Mesenchymal stem cell (in vitro differentiated cells and primary cell): ENCODE measurements at regions not wholly inside any gene's neighbourhood (a gene's known extent, or its start where the extent isn't known, plus 50 kb on each side); places are given as distances from the start of the nearest gene placed in this dataset.

Experiments used
- DNase-seq: peaks from one replicate; pipeline ENCODE4 v3.0.0-alpha.2; 2013
- H2AFZ ChIP-seq: one replicate; pipeline ENCODE4 v1.6.1; 2013; ENCODE audit warnings: low read depth, mild to moderate bottlenecking, control low read depth, inconsistent platforms, low read length, moderate library complexity
- H2AK5ac ChIP-seq: 2 replicates; pipeline ENCODE4 v1.6.1; 2013; ENCODE audit warnings: low read length, moderate library complexity, mild to moderate bottlenecking, inconsistent platforms; ENCODE audit not compliant: severe bottlenecking
- H2BK120ac ChIP-seq: one replicate; pipeline ENCODE4 v1.6.1; 2013; ENCODE audit warnings: low read depth, mild to moderate bottlenecking, inconsistent platforms, low read length, moderate library complexity
- H2BK12ac ChIP-seq, 2 experiments: one replicate each; pipeline ENCODE4 v1.6.1; 2013; ENCODE audit warnings: inconsistent platforms in 2 of 2, low read length in 2 of 2, mild to moderate bottlenecking in 2 of 2, moderate library complexity in 2 of 2, control low read depth in 1 of 2
- H2BK15ac ChIP-seq: one replicate; pipeline ENCODE4 v1.6.1; 2013; ENCODE audit warnings: mild to moderate bottlenecking, low read depth, inconsistent platforms; ENCODE audit not compliant: poor library complexity, severe bottlenecking
- H2BK5ac ChIP-seq: 2 replicates; pipeline ENCODE4 v1.6.1; 2013; ENCODE audit warnings: low read depth, mild to moderate bottlenecking, low read length, control low read depth, inconsistent platforms; ENCODE audit not compliant: poor library complexity, severe bottlenecking
- H3K14ac ChIP-seq, 2 experiments: one replicate each; pipeline ENCODE4 v1.6.1; 2013; ENCODE audit warnings: inconsistent platforms in 2 of 2, low read length in 2 of 2, control low read depth in 1 of 2, mild to moderate bottlenecking in 1 of 2, moderate library complexity in 1 of 2
- H3K18ac ChIP-seq, 2 experiments: one replicate each; pipeline ENCODE4 v1.6.1; 2013; ENCODE audit warnings: inconsistent platforms in 2 of 2, low read length in 2 of 2, control low read depth in 1 of 2, low read depth in 1 of 2, mild to moderate bottlenecking in 1 of 2
- H3K23ac ChIP-seq, 2 experiments: one replicate each; pipeline ENCODE4 v1.6.1; 2013; ENCODE audit warnings: inconsistent platforms in 2 of 2, low read length in 2 of 2, mild to moderate bottlenecking in 2 of 2, moderate library complexity in 2 of 2, control low read depth in 1 of 2
- H3K27ac ChIP-seq: 2 replicates; pipeline ENCODE4 v1.5.1; 2013; ENCODE audit warnings: mild to moderate bottlenecking, moderate library complexity, low read length, control low read depth, inconsistent platforms; ENCODE audit not compliant: poor library complexity, severe bottlenecking
- H3K27me3 ChIP-seq, 2 experiments: 2 replicates each; pipeline versions ENCODE4 v1.6.1 to v1.7.0; 2013; ENCODE audit warnings: low read length in 2 of 2, mild to moderate bottlenecking in 2 of 2, moderate library complexity in 2 of 2, control low read depth in 1 of 2, inconsistent platforms in 1 of 2; ENCODE audit not compliant: control insufficient read depth in 1 of 2, insufficient read depth in 1 of 2
- H3K36me3 ChIP-seq, 2 experiments: 2 replicates each; pipeline versions ENCODE4 v1.6.1 to v1.7.0; 2013; ENCODE audit warnings: low read length in 2 of 2, control low read depth in 1 of 2, inconsistent platforms in 1 of 2, low read depth in 1 of 2, mild to moderate bottlenecking in 1 of 2; ENCODE audit not compliant: insufficient read depth in 2 of 2, control insufficient read depth in 1 of 2
- H3K4ac ChIP-seq, 2 experiments: one replicate each; pipeline ENCODE4 v1.6.1; 2013; ENCODE audit warnings: inconsistent platforms in 2 of 2, low read length in 2 of 2, mild to moderate bottlenecking in 2 of 2, moderate library complexity in 2 of 2, control low read depth in 1 of 2, low read depth in 1 of 2
- H3K4me1 ChIP-seq: 2 replicates; pipeline ENCODE4 v1.6.1; 2013; ENCODE audit warnings: low read depth, low read length, control low read depth; ENCODE audit not compliant: control insufficient read depth, insufficient read depth
- H3K4me2 ChIP-seq: 2 replicates; pipeline ENCODE4 v1.6.1; 2013; ENCODE audit warnings: low read length, mild to moderate bottlenecking, inconsistent platforms; ENCODE audit not compliant: poor library complexity, severe bottlenecking
- H3K4me3 ChIP-seq, 2 experiments: 2 replicates each; pipeline versions ENCODE4 v1.5.1 to v1.7.0; 2013; ENCODE audit warnings: low read length in 2 of 2, mild to moderate bottlenecking in 2 of 2, control low read depth in 1 of 2, low read depth in 1 of 2; ENCODE audit not compliant: insufficient read depth in 1 of 2
- H3K79me1 ChIP-seq: replicated peaks from 2 replicates; pipeline ENCODE4 v1.6.1; 2013; ENCODE audit warnings: mild to moderate bottlenecking, control low read depth, low read length, inconsistent platforms; ENCODE audit not compliant: poor library complexity, severe bottlenecking
- H3K9ac ChIP-seq: 2 replicates; pipeline ENCODE4 v1.7.0; 2013; ENCODE audit warnings: mild to moderate bottlenecking, low read length, moderate library complexity
- H3K9me3 ChIP-seq: 2 replicates; pipeline ENCODE4 v1.7.0; 2013; ENCODE audit warnings: mild to moderate bottlenecking, low read length; ENCODE audit not compliant: control insufficient read depth
- H4K8ac ChIP-seq: one replicate; pipeline ENCODE4 v1.6.1; 2013; ENCODE audit warnings: inconsistent platforms, mild to moderate bottlenecking, low read length, moderate library complexity
- H4K91ac ChIP-seq: one replicate; pipeline ENCODE4 v1.6.1; 2013; ENCODE audit warnings: mild to moderate bottlenecking, low read length, inconsistent platforms
- WGBS: methylation state at CpG from one replicate; pipeline ENCODE4 v1.1.7; 2013; ENCODE audit warnings: mixed read lengths; 5-methylcytosine and 5-hydroxymethylcytosine counted together

DNA sequence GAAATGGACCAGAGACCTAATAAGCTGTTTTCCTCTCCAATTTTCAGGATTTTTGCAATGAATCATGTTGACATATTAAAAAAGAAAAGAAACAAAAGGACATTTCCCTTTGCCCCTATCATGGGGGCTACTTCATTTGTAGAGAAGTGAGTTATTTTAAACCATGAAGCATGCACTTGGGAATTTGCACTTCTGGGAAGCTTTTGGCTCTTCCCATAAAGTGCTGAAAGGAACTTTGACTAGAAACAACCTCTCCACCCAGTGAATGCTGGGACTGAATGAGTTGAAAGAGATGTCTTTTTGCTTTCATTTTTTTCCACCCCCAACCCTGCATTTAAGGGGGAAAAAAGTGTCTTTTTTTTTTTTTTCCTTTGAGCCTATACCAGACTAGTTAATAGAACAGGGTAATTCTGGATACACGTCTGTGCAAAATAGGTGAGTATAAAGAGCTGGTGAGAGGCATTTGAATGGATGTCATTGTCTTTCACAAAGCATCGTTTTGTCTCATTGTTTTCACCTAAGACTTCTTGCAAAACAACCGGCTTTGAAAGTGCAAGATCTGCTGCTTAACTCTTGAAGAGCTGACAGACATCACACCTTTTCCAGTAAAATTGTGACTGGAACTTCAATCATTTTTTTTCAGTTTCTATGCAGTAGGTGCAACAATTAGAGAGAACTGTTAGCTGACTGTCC, 138.7 kb upstream of the BACH2 start:
- Histone ChIP-seq H2AK5ac (no peak overlapping the region), H4K91ac (no peak overlapping the region), H3K4me3 (no peak overlapping the region), H3K27ac (no peak overlapping the region), H2BK15ac (no peak overlapping the region), H3K23ac (no peak overlapping the region), H3K27me3 (peaks cover 7 to 9% of the 10 kb centered on the region in 2 experiments), H3K9me3 (peaks cover 6% of the 10 kb centered on the region), H2BK5ac (no peak overlapping the region), H3K14ac (no peak overlapping the region), H3K4ac (no peak overlapping the region), H3K4me2 (no peak overlapping the region), H2BK120ac (no peak overlapping the region), H3K4me1 (no peaks in the 10 kb centered on the region), H3K36me3 (no peaks in the 10 kb centered on the region), H3K9ac (no peak overlapping the region), H3K79me1 (no peaks in the 10 kb centered on the region), H2AFZ (no peak overlapping the region), H3K18ac (no peak overlapping the region), H2BK12ac (no peak overlapping the region), H4K8ac (no peak overlapping the region)
- DNase-seq: no peak
- WGBS: 32% methylated on average over 2 of the region's 3 CpGs

DNA sequence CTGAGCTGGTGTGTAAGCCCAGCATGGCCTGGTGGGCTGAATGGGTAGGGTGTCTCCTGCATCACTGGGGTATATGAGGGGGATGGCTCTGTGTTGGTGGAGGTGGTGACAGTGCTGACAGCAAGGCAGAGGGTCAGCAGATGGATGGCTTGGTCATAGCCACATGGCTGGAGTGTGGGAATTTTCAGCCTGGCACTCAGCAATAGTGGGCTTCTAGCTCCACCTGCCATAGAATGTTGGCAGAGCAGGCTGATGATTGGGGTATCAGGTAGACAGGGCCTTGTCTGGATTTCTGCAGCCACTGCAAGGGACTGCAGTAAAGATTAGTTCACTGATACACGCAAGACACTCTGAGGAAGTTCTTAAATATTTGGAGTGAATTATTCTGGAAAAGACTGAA, 137.5 kb upstream of the BACH2 start:
- no peak overlapping the region for H2AFZ ChIP-seq
- H4K91ac ChIP-seq: no peak overlapping the region
- H3K27me3 ChIP-seq: peaks cover 6 to 7% of the 10 kb centered on the region in 2 experiments
- H3K18ac ChIP-seq: no peak overlapping the region
- no peaks in the 10 kb centered on the region for H3K79me1 ChIP-seq
- no peak overlapping the region for H2BK15ac ChIP-seq
- H3K9me3 ChIP-seq: peaks cover 15% of the 10 kb centered on the region
- H3K36me3 ChIP-seq: no peaks in the 10 kb centered on the region
- H3K4ac ChIP-seq: no peak overlapping the region
- no peaks in the 10 kb centered on the region for H3K4me1 ChIP-seq
- H3K14ac ChIP-seq: no peak overlapping the region
- no peak overlapping the region for H2BK12ac ChIP-seq
- H2BK5ac ChIP-seq: no peak overlapping the region
- no peak overlapping the region for H2AK5ac ChIP-seq
- peak; percentile 3 for DNase-seq
- no peak overlapping the region for H3K4me3 ChIP-seq
- H3K9ac ChIP-seq: no peak overlapping the region
- no peak overlapping the region for H4K8ac ChIP-seq
- H3K27ac ChIP-seq: no peak overlapping the region
- whole genome bisulfite sequencing: 89% methylated on average over 1 of the region's 1 CpG
- H2BK120ac ChIP-seq: no peak overlapping the region
- H3K23ac ChIP-seq: no peak overlapping the region
- no peak overlapping the region for H3K4me2 ChIP-seq

DNA sequence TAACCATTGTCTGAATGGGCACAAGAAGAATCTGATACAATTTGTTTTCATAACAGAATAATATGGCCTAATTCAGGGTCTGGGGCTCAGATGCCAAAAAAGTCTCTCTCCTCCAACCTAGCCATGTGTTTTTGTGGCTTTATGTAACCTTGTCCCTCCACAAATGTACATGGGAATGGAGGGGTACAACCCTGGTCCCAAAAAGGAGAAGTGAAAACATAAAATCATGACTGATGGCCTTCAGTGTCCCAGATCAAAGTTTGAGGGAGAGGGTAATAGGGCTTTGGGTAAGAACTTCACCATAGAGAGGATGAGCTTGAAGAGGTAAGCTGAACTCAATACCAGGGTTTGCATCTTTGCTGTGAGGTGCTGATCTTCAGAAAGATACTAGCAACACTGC, 136.3 kb upstream of the BACH2 start:
- no peak overlapping the region for H3K4me2 ChIP-seq
- H3K36me3 ChIP-seq: no peaks in the 10 kb centered on the region
- H3K79me1 ChIP-seq: no peaks in the 10 kb centered on the region
- no peak overlapping the region for H2BK12ac ChIP-seq
- no peak overlapping the region for H3K4me3 ChIP-seq
- no peaks in the 10 kb centered on the region for H3K27me3 ChIP-seq
- no peak overlapping the region for H2BK120ac ChIP-seq
- no peak overlapping the region for H4K91ac ChIP-seq
- no peak overlapping the region for H3K9ac ChIP-seq
- no peaks in the 10 kb centered on the region for H3K4me1 ChIP-seq
- H3K18ac ChIP-seq: no peak overlapping the region
- no peak for DNase-seq
- H3K4ac ChIP-seq: no peak overlapping the region
- H2AK5ac ChIP-seq: no peak overlapping the region
- H3K27ac ChIP-seq: no peak overlapping the region
- H2AFZ ChIP-seq: no peak overlapping the region
- H3K23ac ChIP-seq: no peak overlapping the region
- no peak overlapping the region for H2BK15ac ChIP-seq
- H2BK5ac ChIP-seq: no peak overlapping the region
- H4K8ac ChIP-seq: no peak overlapping the region
- peaks cover 21% of the 10 kb centered on the region for H3K9me3 ChIP-seq
- no peak overlapping the region for H3K14ac ChIP-seq

DNA sequence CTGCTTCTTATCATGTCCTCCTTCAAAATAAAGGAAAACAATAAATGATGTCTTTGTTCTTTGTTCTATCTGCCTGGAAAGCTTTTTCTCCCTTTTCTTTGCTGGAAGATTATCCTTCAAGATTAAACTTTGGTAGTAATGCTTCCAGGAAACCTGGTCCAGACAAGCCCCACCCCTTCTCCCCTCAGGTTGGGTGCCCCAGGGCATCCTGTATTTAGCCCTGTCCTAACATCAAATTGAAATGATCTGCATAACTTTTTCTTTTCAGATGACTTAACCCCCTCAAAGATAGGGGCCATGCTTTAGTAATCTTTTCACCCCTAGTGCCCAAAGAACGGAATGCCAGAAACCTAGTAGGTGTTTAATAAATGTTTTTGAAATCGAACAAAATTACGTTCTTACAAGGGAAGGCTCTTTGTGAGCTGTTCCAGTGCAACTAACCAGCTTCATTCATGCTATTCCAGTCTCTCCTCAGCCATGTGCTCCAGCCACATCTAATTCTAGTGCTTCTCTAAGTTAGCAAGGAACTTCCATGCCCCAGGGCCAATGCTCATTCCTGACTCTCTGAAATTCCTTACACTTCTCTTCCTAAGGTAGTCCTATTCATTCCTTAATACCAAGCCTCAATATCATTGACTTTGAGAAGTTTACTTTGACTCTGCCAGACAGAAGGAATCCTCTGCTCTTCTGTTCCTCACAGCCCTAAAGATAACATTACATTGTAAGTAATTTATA, 135.6 kb upstream of the BACH2 start:
- H2BK120ac ChIP-seq: no peak overlapping the region
- peaks cover 24% of the 10 kb centered on the region for H3K9me3 ChIP-seq
- no peak overlapping the region for H3K4me2 ChIP-seq
- H3K36me3 ChIP-seq: no peaks in the 10 kb centered on the region
- no peak overlapping the region for H2AK5ac ChIP-seq
- DNase-seq: no peak
- H3K4me3 ChIP-seq: no peak overlapping the region
- no peak overlapping the region for H3K9ac ChIP-seq
- no peak overlapping the region for H4K8ac ChIP-seq
- WGBS: 87% methylated on average over 3 of the region's 3 CpGs
- no peak overlapping the region for H4K91ac ChIP-seq
- no peak overlapping the region for H3K4ac ChIP-seq
- H3K79me1 ChIP-seq: no peaks in the 10 kb centered on the region
- no peak overlapping the region for H2BK12ac ChIP-seq
- no peak overlapping the region for H2AFZ ChIP-seq
- no peaks in the 10 kb centered on the region for H3K4me1 ChIP-seq
- H3K27ac ChIP-seq: no peak overlapping the region
- no peak overlapping the region for H3K18ac ChIP-seq
- no peaks in the 10 kb centered on the region for H3K27me3 ChIP-seq
- H3K14ac ChIP-seq: no peak overlapping the region
- H2BK5ac ChIP-seq: no peak overlapping the region
- no peak overlapping the region for H2BK15ac ChIP-seq
- no peak overlapping the region for H3K23ac ChIP-seq
